Stimulated activated naive CD4-positive, alpha-beta T cell treated with Interleukin-2 at 50 U/mL for 16 hours (primary cell): ENCODE measurements at regions not wholly inside any gene's neighbourhood (a gene's known extent, or its start where the extent isn't known, plus 50 kb on each side); places are given as distances from the start of the nearest gene placed in this dataset.

Experiments
- DNase-seq: peaks from one replicate; lab custom pipeline; 2025; lab: John Stamatoyannopoulos, UW

- DNase-seq: no peak
Observed at GRCh38 chr18:78362198-78362597, 617.4 kb upstream of the SALL3 start.

- no peak for DNase-seq
Observed at GRCh38 chr18:78363556-78364387, 615.8 kb upstream of the SALL3 start.

DNA sequence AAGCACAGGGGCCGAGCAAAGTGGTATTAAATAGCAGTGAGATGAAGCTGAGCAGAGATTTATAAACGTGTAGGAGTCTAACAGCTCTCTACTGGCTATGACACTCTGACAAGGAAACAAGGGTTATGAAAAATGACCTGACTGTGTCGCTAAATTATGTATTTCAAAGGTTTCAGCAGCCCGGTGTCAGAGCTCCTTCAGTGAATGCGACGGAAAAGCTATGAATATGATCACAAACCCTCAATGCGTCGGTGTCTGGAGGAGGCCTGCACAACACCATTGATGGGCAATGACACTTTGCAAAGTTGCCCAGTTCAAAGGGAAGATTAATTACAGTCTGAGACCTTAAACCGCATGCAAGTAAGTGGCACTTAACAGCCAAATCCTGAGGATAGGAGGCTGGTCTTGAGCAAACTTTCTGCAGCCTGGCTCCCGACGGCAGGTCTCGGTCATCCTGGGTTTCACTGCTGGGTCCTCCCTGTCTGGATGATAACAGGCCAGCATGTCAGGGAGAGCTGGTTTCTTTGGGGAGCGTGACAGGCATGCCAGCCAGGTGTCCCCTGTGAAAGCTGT lies 615.1 kb upstream of the SALL3 start:
- DNase-seq: no peak

DNA sequence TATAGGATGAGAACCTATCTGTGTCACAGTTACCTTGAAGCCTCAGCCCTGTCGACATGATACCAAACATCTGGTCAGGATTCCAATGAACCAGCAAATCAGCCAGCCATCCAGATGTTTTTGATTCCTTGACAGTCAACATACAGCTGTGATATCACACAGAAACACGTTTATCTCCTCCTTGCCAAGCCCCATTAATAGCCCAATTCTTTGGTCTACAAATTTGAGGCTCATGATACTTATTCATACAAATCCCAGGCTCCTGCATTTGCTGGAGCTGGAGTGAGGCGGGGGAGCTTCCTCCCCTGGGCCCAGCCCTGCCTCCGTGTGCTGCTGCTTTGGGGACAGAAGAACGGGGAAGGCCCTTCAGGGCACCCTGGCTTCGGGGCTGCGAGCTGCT lies 611.6 kb upstream of the SALL3 start:
- DNase-seq: no peak

- DNase-seq: no peak
Observed at GRCh38 chr18:78368726-78369125, 610.9 kb upstream of the SALL3 start.

GRCh38 chr18:78376046-78376445 lies 603.6 kb upstream of the SALL3 start:
- DNase-seq: no peak

- no peak for DNase-seq
Observed at GRCh38 chr18:78378403-78378802, 601.2 kb upstream of the SALL3 start.

DNA sequence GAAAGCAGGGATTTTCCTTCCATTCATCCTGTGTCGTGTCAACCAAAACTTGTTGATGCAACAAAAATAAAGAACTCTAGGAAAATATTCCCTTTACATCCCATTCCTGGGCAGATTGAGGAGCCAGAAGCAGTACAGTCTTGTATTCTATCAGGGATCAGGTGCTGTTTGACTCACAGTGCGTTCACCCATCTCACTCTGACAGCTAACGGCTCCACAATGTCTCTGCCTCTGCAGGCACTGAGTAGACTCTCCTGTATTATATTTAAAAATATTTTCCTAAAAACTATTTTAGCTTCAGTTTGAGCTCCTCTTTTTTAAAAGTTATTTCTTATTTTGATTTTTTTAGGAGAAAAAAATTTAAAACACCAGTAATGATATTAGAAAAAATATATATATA lies 600.6 kb upstream of the SALL3 start:
- DNase-seq: no peak

DNA sequence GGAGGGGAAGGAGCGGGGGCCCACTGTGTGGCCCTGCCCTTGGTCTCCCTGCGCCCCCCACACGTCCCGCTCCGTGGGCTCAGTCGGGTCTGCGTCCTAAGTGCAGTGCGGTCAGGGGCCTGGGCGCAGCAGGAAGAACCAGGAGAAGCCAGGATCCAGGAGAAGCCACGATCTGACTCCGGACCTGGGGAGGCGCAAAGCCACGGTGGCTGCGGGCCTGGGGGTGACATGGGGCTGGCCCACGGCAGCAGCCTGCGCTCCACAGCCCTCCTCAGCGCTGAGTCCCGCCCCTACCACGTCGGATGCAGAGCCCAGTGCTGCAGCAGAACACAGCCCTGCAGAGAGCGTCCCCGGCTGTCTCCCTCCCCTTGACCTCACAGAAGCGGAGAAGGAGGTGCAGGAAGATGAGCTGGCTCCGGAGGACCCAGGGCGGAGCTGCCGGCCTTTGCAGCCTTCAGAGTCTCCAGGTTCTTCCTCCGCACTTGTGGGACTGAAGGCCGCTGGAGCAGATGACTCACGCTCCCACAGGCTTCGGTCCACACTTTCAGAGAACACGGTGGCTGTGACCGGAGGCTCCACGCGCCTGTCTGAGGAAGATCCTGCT lies 589.2 kb upstream of the SALL3 start:
- no peak for DNase-seq

- DNase-seq: no peak
Observed at GRCh38 chr18:78390952-78391348, 588.7 kb upstream of the SALL3 start.

GRCh38 chr18:78393086-78393862 lies 586.3 kb upstream of the SALL3 start:
- DNase-seq: no peak

- no peak for DNase-seq
Observed at GRCh38 chr18:78396077-78396476, 583.5 kb upstream of the SALL3 start.

GRCh38 chr18:78396756-78397155 lies 582.9 kb upstream of the SALL3 start:
- DNase-seq: no peak

DNA sequence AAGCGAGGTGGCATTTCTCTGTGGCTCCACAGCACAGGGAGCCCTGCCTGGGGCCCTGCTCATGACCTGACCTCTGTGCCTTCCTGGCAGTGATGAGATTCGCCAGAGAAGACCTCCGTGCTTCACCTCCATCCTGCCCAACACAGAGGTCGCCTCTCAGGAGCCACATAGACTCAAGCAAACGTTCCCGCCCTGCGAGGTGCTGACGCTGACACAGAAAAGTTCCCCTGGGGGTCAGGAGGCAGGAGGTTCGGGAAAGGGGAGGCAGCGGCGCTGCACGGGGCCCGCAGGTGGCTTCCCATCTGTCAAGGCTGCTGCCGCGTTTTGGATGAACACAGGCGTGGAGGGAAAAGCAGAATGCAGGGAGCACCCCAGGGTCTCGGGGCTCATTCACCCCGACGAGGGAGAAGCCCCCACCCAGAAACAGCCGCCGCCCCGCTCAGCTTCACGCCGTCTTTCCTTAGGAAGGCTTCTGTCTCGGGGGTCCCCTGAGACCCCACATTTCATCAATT lies 579.6 kb upstream of the SALL3 start:
- no peak for DNase-seq

GRCh38 chr18:78402440-78402839 lies 577.2 kb upstream of the SALL3 start:
- no peak for DNase-seq

GRCh38 chr18:78402966-78403365 lies 576.7 kb upstream of the SALL3 start:
- no peak for DNase-seq

DNA sequence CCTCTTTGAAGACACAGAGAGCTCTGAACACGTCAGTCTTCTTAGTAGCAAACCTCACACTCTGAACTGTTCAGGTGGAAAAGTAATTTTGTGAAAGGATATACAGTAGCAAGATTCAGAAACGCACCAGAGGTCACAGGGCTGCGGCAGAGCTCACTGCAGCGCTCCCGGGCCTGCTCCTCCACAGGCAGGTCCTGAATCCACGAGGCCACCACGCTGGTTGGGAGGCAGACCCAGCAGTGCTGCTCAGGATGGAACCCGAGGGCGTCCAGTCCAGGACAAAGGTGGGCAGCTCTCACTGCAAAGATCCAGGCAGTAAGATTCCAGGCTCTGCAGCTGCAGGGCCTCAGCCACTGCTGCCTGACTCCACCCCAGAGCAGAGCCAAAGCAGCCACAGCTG lies 576.2 kb upstream of the SALL3 start:
- no peak for DNase-seq

GRCh38 chr18:78405763-78406162 lies 573.9 kb upstream of the SALL3 start:
- no peak for DNase-seq

DNA sequence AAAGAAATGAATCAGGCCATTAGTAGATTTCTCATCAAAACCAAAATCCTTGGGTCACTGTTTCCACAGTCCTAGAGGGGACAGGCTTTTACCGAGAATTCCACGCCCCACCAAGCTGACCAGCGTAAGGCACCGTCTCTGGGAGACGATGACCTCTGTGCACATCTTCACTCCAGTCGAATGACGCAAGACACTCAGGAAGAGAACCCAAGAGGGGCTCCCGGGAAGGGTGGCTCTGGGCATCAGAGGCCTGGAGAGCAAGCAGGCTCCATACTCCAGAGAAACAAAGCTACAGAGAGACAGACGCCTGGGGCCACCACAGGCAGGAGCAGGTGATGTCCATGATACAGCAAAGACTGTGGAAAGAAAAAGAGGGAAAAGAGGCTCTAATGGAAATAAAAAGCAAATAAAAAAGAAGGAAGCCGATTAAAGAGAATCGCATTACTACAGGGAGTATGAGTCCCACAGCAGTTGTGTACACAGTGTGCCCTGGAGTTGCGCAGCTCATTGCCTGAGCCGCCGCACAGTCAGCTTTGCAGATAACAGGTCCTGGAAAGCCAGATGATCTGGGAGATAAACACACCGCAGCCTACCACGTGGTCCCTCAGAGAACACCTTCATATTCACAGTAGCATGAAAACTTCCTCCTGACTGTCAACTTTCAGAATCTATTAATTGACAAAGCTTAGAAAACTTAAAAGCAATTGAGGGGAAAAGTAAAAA lies 572.7 kb upstream of the SALL3 start:
- no peak for DNase-seq

- no peak for DNase-seq
Observed at GRCh38 chr18:78407466-78407844, 572.2 kb upstream of the SALL3 start.

GRCh38 chr18:78408623-78409022 lies 571.0 kb upstream of the SALL3 start:
- no peak for DNase-seq
